HS-27A (cell line): ENCODE measurements at regions not wholly inside any gene's neighbourhood (a gene's known extent, or its start where the extent isn't known, plus 50 kb on each side); places are given as distances from the start of the nearest gene placed in this dataset.

Source experiments
- DNase-seq: peaks from one replicate; pipeline ENCODE4 v3.0.0-alpha.2; 2012; ENCODE audit warnings: low read depth, missing footprints

DNA sequence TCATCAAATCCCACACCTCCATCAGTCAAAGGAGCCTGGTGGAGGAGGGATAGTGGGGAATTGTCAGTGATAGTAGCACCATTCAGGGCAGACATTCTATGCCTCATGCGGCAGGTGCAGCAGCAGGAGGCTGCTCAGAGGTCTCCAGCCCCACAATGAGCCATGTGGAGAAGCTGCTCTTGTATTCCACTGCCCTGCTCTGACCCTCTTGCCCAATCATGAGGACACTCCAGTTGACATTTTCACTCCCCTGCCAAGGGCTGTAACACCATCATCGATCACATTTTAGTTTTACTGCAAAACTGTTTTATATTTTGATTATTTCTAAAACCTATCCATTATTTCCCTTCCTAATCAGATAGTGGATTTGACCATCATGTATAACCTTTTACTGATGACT, 487.6 kb upstream of the KLHL29 start:
- DNase-seq, result no peak

DNA sequence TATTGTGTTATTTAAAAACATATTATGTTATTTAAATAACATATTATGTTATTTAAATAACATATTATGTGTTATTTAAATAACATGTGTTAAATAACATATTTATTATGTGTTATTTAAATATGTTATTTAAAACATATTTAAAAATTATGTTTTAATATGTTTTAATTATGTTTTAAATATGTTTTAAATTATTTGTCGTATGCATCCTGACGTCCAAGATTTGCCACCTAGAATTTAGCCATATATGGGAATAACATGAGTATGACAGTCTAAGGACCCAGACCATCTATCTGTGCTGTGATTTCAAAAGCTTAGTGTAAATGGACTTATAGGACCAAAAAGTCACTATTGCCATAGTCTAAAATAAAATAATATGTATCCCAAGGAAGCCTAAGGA, 484.3 kb upstream of the KLHL29 start:
- no peak for DNase-seq

DNA sequence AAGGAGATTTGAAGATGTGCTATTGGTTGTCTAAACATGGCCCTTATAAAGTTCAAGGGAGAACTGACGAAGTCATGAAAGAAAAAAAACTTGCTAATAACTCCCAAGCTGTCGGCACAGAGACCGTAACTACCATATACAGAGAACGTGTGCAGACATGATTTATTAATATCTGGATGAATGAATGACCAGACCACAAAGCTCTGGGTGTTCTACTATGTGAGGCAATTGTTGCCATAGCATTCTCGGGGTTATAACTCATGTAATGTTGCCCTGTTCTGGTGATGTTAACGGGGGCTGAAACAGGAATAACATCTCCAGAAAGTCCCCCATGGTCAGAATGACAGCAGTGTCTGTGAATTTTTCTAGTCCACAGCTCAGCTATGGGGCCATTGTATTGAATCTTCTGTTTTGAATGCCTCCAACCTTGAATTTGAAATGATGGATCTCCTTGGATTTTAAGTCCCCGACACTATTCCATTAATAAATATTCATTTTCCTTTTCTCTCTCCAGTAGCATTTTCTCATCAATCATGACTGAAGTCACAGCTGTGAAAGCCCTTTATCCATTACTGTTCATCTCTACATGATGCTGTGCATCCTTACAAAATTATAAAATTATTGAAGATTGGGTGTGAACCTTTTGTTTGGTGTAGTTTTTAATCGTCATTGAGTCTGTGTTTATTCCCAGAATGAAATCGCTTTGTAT, 483.4 kb upstream of the KLHL29 start:
- no peak for DNase-seq

DNA sequence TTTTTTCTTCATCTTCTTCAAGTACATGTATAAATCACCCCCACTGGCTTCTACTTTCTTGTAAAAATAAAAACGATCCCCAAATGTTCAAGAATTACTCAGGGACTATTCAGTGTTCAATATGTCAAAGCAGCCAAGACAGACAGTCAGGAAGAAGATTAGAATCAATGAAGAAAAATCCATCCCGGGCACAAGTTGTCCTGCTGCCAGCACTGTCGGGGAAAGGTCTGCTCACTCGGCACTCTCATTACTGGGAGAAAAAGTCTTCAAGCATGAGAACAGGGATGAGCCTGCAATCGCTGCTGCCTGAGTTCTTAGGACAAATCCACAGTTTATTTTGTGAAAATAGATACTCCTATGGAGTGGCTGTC, 482.8 kb upstream of the KLHL29 start:
- no peak for DNase-seq

DNA sequence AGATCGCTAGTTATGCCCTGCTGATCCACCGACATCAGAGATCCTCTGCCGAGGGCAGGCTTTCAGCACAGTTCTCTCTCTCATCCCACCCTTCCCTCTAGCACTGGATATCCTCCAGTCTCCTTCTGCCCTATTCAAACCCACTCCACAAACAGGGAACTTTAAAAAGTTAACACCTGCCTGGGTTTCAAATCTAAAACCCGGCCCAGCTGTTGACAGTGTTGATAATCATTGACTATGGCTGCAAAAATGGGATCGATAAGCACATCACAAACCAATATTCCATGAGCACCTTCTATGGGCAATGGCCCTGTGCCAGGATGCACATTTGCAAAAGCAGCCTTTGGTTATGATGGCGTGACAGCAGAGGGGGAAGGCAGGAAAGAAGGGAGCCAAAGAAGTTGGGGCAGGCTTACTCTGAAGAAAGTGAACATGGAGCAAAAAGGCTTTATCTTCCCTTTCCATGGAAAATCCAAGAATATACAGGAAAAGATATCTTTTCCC, 482.3 kb upstream of the KLHL29 start:
- no peak for DNase-seq

DNA sequence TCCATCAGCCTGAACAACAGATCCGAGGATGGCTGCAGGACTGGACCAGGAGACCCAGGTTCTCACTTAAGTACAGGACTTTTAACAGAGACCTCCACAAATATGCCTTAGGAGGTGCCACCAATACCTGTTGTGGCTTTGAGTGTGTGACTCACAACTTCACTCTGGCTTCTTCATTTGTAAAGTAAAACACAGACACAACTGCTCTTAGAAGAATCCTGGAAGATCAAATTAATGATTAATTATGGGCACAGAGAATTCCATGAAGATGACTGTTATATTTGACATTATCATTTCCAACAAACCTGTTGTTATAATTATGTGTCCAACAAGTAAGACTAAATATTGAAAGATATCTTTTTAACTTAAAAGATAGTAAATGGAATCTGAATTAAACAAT, 481.4 kb upstream of the KLHL29 start:
- no peak for DNase-seq

DNA sequence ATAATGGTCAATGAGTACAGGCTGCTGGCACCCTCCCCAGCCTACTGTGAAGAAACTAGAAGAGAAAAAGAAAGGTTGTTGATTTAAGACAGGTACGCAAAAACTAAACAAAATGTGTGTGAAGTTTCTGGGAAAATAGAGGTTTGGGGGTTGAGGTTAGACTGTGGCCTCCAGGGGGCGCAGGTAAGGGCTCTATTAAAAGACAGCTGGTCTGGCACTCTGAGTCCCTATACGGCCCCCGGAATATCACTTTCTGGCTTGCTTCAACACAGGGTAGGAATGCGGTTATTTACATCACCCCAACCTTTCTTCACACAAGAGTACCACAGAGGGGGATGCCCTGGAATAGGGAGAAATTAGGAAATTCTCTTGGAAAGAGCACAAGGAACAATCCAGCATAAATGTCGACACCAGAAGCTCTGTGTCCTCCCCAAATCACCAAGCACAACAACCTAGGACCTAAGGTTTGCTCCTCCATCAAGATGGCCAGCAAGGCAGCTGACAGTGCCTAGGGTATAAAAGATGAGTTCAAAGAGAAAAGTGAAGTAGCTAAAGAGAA, 480.8 kb upstream of the KLHL29 start:
- no peak for DNase-seq

DNA sequence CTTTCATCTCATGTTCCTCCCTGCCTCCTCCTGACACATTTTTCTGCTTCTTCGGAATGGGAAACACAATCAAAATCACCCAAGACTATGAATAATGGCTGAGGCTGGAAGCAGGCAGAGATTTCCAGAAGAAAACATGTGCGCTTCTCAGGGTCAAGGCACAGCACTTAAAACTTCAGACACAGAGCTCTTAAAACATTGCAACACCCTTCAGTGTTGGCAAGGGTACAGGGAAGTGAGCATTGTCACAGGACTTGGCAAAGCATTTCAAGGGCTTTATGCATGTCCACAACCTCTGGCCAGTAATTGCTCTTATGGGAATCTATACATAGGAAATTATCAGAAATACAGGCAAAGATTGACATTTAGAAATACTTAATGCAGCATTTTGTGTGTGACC, 477.6 kb upstream of the KLHL29 start:
- DNase-seq, result no peak

DNA sequence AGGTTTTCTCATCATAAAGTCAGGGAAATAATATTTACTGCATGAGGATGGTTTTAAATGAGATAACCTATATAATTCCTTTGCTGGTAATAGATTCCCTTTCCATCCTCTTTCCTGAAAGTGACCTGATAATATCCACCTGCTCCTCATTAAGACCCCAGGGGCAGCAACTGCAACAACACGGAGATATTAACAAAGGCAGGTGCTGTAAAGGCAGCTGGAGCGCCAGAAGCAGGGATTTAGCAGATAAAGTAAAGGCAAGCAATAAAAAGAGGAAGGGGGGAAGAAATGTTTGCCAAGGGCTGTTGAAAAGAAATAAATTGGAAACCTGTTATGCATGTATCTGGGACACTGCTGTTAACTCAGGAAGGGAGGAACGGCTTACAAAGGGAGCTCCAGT, 472.6 kb upstream of the KLHL29 start:
- DNase-seq, result no peak

DNA sequence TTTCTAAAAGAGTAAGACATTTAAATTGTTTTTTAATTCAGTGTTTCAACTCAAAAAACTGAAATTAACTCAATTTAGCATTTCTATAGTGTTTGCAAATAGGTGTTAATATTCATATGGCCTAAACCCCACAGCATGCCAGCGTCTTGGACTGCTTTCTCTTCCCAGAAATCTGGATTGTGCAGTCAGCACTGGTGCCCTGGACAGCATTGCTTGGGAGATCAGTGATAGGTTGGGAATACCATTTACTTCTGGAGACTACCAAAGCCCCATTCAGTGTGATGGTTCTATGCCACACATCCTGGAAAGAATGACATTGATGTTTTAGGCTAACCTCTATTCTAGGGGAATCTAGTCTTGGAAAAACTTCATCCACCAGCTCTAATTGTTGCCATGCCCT, 455.0 kb upstream of the KLHL29 start:
- DNase-seq, result no peak

DNA sequence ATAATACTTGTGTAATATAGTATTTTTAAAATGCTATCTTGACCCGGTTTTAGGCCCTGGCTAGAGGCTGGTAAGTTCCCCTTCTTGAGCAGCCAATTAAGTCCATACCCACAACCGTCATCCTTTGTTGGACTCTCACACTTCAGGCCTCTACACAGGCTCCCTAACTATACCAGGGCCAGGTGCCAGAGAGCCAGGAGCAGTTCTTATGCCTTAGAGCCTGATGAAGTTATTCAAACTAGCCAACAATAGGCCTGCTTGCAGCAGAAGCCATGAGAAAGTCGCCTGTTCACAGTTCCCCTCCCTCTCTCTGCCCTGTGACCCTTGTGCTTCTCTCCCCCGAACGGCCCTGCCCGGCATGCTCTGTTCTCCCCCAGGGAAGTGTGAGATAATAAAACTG, 454.2 kb upstream of the KLHL29 start:
- DNase-seq, result no peak

DNA sequence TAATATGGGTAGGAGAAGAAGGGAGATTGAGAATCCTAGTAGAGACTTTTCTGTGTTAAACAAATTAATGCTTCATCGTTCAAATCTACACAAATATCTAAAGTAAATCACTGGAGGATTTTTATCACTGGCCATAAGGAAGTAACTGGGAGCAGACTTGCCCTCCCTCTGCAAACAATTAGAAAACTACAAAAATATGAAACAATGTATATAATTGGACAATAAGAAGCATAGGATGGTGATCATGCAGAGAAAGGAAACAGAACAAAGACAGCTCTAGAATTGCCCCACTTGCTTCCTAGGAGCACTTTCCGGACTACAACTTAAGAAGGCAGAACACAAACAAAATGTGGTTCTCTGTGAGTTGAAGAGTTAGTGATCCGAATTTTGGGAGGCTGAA, 452.7 kb upstream of the KLHL29 start:
- no peak for DNase-seq

DNA sequence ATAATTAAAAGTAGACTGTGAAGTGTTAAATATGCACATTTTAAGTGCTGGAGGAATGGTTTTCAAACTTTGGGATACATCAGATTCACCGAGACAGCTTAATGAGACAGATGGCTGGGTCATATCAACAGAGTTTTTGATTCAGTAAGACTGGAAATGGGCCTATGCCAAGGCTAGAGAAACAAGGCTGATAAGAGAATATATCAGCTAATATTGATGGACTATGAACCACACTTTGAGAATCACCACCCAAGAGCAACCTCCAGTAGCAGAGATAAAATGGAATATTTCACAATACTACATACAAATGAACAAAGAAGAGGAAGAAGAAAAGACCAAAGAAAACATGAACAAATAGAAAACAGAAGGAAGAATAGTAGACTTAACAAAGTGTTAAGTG, 450.2 kb upstream of the KLHL29 start:
- no peak for DNase-seq

DNA sequence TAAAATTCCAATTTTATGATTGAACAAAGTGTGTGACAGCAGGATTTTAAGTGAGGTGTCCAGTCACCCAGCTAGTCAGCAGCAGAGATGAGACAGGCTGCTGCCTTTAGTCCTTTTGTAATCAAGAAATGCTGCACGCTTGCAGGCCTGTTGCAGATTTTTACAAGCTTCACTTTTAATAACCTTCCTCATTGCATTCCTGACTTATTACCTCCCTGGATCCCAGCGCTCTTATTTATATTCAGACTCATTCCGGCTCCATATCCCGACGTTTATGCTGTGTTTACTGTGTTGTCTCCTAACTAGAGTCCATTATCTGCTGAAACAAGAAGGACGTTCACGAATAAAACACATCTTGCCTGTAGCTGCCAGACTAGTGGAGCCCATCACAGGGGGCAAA, 442.5 kb upstream of the KLHL29 start:
- no peak for DNase-seq

DNA sequence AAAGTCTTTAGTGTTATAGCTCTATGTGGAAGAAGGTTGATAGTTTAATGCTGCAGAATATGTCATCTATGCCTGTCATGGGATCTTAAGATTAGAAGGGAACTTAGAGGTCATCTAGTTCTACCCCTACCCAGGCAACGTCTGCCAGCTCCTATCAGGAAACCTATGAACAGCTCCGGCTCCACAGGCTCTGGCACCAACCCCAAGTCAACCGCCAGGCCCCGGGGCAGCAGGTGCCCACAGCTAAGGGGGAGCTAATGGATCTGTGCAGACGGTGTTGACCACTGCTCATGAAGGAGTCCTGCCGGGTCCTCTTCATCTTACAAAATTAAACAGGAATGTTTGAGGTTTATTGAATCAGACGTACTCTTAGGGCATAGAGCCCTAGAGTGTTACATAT, 440.8 kb upstream of the KLHL29 start:
- DNase-seq, result no peak

DNA sequence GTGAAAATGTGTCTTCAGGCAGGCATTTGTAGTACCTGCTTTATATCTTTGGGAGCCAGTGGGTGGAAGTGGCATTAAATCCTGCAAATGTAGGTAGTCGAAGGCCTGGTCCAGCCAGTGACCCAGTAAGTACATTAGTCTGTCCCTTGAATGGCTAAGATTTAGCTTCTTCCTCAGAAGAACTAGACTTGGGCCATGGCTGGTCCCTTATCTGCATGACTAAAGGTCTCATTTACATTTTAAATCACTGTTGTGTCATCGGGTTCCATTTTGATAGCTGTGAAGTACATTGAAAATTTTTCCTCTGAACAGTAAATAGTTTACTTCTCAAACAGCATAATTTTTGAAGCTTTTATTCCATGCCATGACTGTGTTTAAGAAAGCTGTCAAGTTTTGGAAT, 438.4 kb upstream of the KLHL29 start:
- DNase-seq, result no peak

DNA sequence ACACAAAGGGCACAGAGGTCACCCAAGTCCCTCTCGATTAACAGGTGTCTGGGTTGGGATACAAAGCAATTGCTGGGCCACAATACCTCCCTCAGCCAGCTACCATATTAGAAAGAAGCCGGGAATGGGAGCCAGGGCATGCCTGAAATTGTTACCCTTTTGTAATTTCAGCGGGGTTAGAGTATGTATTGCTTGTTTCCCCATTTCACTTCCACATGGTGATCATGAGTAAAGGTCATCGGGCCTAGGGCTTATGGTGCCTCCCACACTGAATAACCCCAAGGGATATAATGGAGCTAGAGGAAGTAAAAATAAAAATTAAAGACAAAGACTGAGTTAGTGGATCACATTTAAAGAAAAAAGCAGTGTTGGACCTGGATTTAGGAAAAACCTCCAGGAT, 437.2 kb upstream of the KLHL29 start:
- no peak for DNase-seq

DNA sequence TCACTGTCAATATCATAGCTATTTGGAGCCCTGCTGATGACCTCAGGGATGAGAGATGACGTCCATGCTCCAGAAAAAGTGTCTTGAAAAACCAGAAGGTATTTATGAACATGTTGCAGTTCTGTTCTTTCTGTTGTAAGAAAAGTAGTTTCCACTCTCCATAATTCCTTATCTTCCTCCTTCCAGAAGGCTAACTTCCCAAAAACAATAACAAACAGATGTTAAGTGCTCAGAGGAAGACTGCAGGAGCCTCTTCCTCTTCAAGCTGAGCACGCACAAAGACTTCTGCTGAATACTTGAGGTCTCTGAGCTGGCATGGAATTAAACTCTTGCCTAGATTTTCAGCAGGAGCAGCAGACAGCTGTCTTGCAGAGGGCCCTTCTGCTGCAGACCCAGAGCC, 434.5 kb upstream of the KLHL29 start:
- no peak for DNase-seq

DNA sequence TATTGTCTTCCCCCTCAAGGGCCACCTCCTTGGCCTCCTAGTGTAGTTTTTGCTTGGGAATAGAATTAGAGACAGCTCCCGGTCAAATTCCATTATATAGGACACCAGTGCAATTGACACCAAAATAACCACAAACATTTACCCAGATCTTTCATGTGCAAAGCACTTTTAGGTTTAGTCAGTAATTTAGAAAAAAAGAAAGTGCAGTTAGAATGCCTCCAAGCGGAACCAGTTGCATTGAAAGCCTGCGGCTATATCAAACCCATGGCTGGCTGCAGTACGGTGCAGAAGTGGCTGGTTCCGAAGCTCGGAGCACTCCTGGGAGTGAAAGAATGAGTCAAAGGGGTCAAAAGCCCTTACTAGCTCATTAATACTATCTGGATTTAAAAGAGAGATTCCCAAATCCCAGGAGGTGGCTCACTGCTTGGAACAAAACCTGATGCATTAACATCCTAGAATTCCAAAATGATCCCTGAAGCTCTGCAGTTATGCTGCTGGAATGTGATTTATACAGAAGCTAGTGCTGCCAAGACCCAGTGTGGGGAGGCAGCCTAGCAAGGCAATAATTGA, 432.2 kb upstream of the KLHL29 start:
- DNase-seq, result no peak

DNA sequence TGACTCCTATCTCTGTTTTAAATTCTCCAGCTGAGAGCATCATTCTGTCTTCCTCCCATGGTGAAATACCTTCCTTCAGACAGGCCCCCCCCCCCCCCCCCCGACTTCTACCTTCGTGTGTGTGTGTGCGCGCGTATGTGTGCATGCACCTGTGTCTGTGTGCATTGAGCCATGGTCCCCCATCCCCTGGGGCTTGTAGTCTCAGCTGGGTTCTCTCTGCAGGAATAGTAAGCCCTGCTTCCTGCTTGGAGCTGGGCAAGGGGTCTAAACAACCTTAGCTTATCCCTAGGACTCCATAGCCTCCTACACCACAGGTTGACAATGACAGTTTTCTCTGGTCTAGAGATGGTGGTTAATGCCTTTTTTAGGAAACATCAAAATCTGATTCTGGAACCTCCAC, 427.5 kb upstream of the KLHL29 start:
- no peak for DNase-seq

DNA sequence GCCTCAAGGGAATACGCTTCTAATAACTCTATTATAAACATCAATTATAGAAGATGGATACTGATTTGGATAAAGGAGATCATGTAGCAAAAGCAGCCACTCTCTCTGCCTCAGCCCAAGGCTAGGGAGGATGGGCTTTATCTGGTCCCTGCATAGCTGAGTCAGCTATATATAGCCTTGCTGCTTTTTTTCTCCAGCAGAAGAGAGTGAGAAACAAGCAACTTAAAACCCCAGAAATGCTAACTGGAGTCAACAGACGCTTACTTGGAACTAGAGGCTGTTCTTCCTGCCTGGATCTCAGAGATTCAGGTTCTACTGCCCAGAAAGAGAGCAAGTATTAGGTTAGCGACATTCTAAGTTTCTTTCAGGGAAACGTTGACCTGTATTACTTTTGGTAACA, 426.7 kb upstream of the KLHL29 start:
- no peak for DNase-seq

DNA sequence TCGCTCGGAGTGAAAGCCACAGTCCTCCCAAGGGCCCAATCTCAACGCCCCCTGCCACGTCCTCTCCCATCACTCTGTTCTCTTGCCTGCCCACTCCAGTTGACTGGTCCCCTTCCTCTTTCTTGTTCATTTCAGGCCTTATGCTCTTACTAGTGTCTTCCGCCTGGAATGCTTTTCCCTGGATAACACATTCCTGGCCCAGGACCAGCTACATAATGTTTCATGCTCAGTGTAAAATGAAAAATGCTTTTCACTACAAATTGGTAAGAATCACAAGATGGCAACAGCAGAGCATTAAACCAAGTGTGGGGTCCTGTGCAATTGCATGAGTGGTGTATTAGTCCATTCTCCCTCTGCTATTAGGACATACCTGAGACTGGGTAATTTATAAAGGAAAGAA, 417.2 kb upstream of the KLHL29 start:
- no peak for DNase-seq

DNA sequence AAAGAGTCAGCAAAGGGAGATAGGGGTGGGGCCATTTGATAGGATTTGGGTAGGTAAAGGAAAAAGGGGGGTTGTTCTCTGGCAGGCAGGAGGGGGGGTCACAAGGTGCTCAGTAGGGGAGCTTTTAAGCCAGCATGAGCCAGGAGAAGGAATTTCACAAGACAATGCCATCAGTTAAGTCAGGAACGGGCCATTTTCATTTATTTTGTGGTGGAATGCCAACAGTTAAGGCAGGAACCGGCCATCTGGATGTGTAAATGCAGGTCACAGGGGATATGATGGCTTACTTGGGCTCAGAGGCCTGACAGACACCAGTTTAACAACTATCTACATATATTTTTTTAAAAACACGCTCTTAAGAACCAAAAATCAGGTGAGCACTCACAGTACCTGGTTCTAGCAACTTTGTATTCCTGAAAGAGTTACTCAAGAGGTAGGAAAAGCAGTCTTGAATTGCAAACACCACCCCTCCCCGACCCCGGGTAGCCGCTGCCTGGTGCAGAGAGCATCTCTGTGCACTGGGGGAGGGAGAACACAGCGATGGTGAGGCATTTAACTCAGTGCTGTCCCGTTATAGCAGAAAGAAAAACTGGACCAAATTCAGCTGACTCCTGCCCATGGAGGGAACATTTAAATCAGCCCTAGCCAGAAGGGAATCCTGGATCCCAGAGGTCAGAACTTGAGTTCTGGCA, 414.5 kb upstream of the KLHL29 start:
- no peak for DNase-seq
